Nephron (organoid): ENCODE measurements at regions not wholly inside any gene's neighbourhood (a gene's known extent, or its start where the extent isn't known, plus 50 kb on each side); places are given as distances from the start of the nearest gene placed in this dataset.

Experiments used
- H3K27ac Mint-ChIP-seq, 3 experiments: 2 replicates each; pipeline ENCODE4 v1.8.0; 2020; ENCODE audit warnings: mixed read lengths in 3 of 3, mild to moderate bottlenecking in 2 of 3, moderate library complexity in 1 of 3
- H3K27me3 Mint-ChIP-seq: 2 replicates; pipeline ENCODE4 v1.8.0; 2021; ENCODE audit warnings: low read depth, mild to moderate bottlenecking, moderate library complexity, mixed read lengths
- H3K36me3 Mint-ChIP-seq: 2 replicates; pipeline ENCODE4 v1.8.0; 2020; ENCODE audit warnings: low read depth, mixed read lengths
- H3K4me1 Mint-ChIP-seq: 2 replicates; pipeline ENCODE4 v1.8.0; 2020; ENCODE audit warnings: mixed read lengths
- H3K4me3 Mint-ChIP-seq, 3 experiments: 2 replicates each; pipeline ENCODE4 v1.8.0; 2020; ENCODE audit warnings: mild to moderate bottlenecking in 3 of 3, mixed read lengths in 3 of 3, moderate library complexity in 2 of 3
- H3K9me3 Mint-ChIP-seq: 2 replicates; pipeline ENCODE4 v1.8.0; 2020; ENCODE audit warnings: mixed read lengths
- CTCF ChIP-seq, 3 experiments: fragments of 200-600 bp; sonication (generic); IDR thresholded peaks; one replicate each; pipeline ENCODE4 v1.5.0; 2021; ENCODE audit warnings: antibody characterized with exemption in 3 of 3; ENCODE audit not compliant: unreplicated experiment in 3 of 3

GRCh38 chr12:126837697-126838096, 1429.3 kb upstream of the TMEM132C start:
- TF ChIP-seq CTCF (IDR thresholded peaks at IDR 0.05; ENCODE audit: unreplicated experiment in 3 of 3): no peak
- Mint-ChIP-seq H3K9me3 (peaks cover 41% of the 10 kb centered on the region), H3K4me3 (no peak overlapping the region), H3K4me1 (no peaks in the 10 kb centered on the region), H3K27ac (no peak overlapping the region), H3K36me3 (no peaks in the 10 kb centered on the region), H3K27me3 (peaks cover 2% of the 10 kb centered on the region)

- peaks cover 2% of the 10 kb centered on the region for H3K9me3 Mint-ChIP-seq
- H3K27ac Mint-ChIP-seq: no peak overlapping the region
- no peak overlapping the region for H3K4me3 Mint-ChIP-seq
- H3K4me1 Mint-ChIP-seq: no peaks in the 10 kb centered on the region
- H3K36me3 Mint-ChIP-seq: no peaks in the 10 kb centered on the region
- TF ChIP-seq CTCF (IDR thresholded peaks at IDR 0.05; ENCODE audit: unreplicated experiment in 3 of 3): no peak
- H3K27me3 Mint-ChIP-seq: no peaks in the 10 kb centered on the region
Measured at GRCh38 chr12:126843915-126844669, 1422.9 kb upstream of the TMEM132C start.

GRCh38 chr12:126847005-126847629, 1419.9 kb upstream of the TMEM132C start:
- H3K4me3 Mint-ChIP-seq: no peak overlapping the region
- H3K9me3 Mint-ChIP-seq: no peaks in the 10 kb centered on the region
- no peak overlapping the region for H3K27ac Mint-ChIP-seq
- no peak for TF ChIP-seq CTCF (IDR thresholded peaks at IDR 0.05; ENCODE audit: unreplicated experiment in 3 of 3)
- no peaks in the 10 kb centered on the region for H3K4me1 Mint-ChIP-seq
- H3K27me3 Mint-ChIP-seq: peaks cover 7% of the 10 kb centered on the region
- H3K36me3 Mint-ChIP-seq: no peaks in the 10 kb centered on the region

GRCh38 chr12:126855768-126856167, 1411.2 kb upstream of the TMEM132C start:
- Mint-ChIP-seq H3K36me3 (no peaks in the 10 kb centered on the region), H3K4me3 (no peak overlapping the region), H3K27me3 (peaks cover 14% of the 10 kb centered on the region), H3K4me1 (no peaks in the 10 kb centered on the region), H3K9me3 (peaks cover 2% of the 10 kb centered on the region), H3K27ac (no peak overlapping the region)
- no peak for TF ChIP-seq CTCF (IDR thresholded peaks at IDR 0.05; ENCODE audit: unreplicated experiment in 3 of 3)

GRCh38 chr12:126856958-126857357, 1410.0 kb upstream of the TMEM132C start:
- Mint-ChIP-seq H3K9me3 (peaks cover 2% of the 10 kb centered on the region), H3K4me3 (no peak overlapping the region), H3K4me1 (no peaks in the 10 kb centered on the region), H3K27ac (no peak overlapping the region), H3K27me3 (peaks cover 6% of the 10 kb centered on the region), H3K36me3 (no peaks in the 10 kb centered on the region)
- TF ChIP-seq CTCF (IDR thresholded peaks at IDR 0.05; ENCODE audit: unreplicated experiment in 3 of 3): no peak

- no peaks in the 10 kb centered on the region for H3K4me1 Mint-ChIP-seq
- no peak overlapping the region for H3K27ac Mint-ChIP-seq
- no peak overlapping the region for H3K4me3 Mint-ChIP-seq
- H3K9me3 Mint-ChIP-seq: peaks cover 2% of the 10 kb centered on the region
- H3K27me3 Mint-ChIP-seq: peaks cover 6% of the 10 kb centered on the region
- no peaks in the 10 kb centered on the region for H3K36me3 Mint-ChIP-seq
- no peak for TF ChIP-seq CTCF (IDR thresholded peaks at IDR 0.05; ENCODE audit: unreplicated experiment in 3 of 3)
Measured at GRCh38 chr12:126858560-126858959, 1408.4 kb upstream of the TMEM132C start.
